Ovary (tissue), 7 donors: ENCODE measurements at regions not wholly inside any gene's neighbourhood (a gene's known extent, or its start where the extent isn't known, plus 50 kb on each side); places are given as distances from the start of the nearest gene placed in this dataset.

Experiments
- DNase-seq, 5 donors: peaks; one replicate each; pipeline ENCODE4 v3.0.0-alpha.2; 2019 to 2020
- H3K27ac ChIP-seq, 2 donors: fragments of 200-600 bp; one replicate each; pipeline versions ENCODE4 v1.5.1 to v1.8.0; 2019 to 2022
- H3K27me3 ChIP-seq: fragments of 200-600 bp; one replicate; pipeline ENCODE4 v1.8.0; 2022
- H3K36me3 ChIP-seq: fragments of 200-600 bp; sonication (generic); one replicate; pipeline ENCODE4 v1.5.1; 2019
- H3K4me1 ChIP-seq: one replicate; pipeline ENCODE4 v1.8.1; 2013; ENCODE audit warnings: mild to moderate bottlenecking, moderate library complexity; ENCODE audit not compliant: insufficient read depth
- H3K4me3 ChIP-seq: fragments of 200-600 bp; sonication (generic); one replicate; pipeline ENCODE4 v1.5.1; 2017
- H3K9me3 ChIP-seq, 2 donors: fragments of 200-600 bp in 1 of 2; sonication (generic) in 1 of 2; one replicate each; pipeline versions ENCODE4 v1.5.1 to v1.8.1; 2013 to 2019; ENCODE audit warnings: mild to moderate bottlenecking in 1 of 2, moderate library complexity in 1 of 2
- EP300 ChIP-seq: sonication (generic); formaldehyde crosslinking; IDR thresholded peaks from one replicate; pipeline ENCODE4 v1.6.1; 2017; ENCODE audit warnings: antibody characterized with exemption
- POLR2A ChIP-seq: fragments of 450-650 bp; IDR thresholded peaks from one replicate; pipeline ENCODE4 v1.6.1; 2017; ENCODE audit warnings: antibody characterized with exemption, mild to moderate bottlenecking, moderate library complexity
- WGBS, 3 donors: extraction: QIAGEN DNeasy Blood & Tissue Kit in 1 of 3; methylation state at CpG; one replicate each; pipeline versions ENCODE4 v1.1.5 to v1.1.7; 2013 to 2017; 5-methylcytosine and 5-hydroxymethylcytosine counted together
- intact Hi-C, 4 donors: fragments of 100-400 bp; cut with DNase I; formaldehyde crosslinking; loops; one replicate each; pipeline versions ENCODE4 v1.11.0 to v1.15.1; 2022 to 2023
- TF ChIP-seq, protein P1 (sequence below), 3 donors: fragments of 450-650 bp in 2 of 3; fragments of 200-600 bp in 1 of 3; IDR thresholded peaks; one replicate each; pipeline versions ENCODE4 v1.5.1 to v1.8.0; 2016 to 2022; ENCODE audit warnings: antibody characterized with exemption in 3 of 3, mild to moderate bottlenecking in 1 of 3
- donor health status: DM: no; HTN: no; CAD: no; lungs with moderate emphysema.
- donor health status: DM: no; HTN: no; CAD: no.
- donor health status: Bipolar disorder and iron deficiency.
- donor health status: DM: no; HTN: no; CAD: no.
- donor health status: DM: yes; HTN: yes; CAD: no.

DNA sequence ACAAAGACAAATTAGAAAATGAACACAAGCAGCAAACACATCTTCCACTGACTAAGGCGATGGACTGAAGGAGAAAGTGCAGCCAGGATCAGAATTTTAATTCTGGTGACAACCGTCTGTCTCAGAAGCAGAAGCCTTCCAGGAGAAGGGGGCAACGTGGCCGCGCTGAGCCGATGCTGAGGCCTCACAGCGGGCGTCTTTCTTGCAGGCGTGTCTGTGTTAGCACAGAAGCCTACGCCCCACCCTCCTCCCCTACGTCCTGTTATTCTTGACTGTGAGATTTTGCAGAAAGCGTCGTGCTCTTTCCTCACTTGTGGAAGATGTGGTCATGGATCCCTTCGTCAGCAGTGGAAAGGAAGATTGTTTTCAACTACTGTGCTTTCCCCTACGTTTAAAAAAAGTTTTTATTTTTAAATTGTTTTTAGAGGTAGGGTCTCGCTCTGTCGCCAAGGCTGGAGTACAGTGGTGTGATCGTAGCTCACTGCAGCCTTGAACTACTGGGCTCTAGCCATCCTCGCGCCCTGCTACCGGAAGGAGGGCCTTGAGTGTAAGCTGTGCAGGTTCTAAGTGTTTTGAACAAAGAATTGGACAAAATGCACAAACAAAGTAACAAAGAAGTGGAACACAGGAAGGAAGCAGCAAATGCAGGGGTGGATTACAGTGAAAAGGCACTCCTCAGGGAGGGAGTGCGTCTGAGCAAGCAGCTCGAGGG lies 422.0 kb downstream of the GALR1 start:
- H3K9me3 ChIP-seq: no peaks in the 10 kb centered on the region
- no peak overlapping the region for H3K4me3 ChIP-seq
- TF ChIP-seq EP300 (no peak), POLR2A (no peak)
- TF ChIP-seq, protein P1, sequence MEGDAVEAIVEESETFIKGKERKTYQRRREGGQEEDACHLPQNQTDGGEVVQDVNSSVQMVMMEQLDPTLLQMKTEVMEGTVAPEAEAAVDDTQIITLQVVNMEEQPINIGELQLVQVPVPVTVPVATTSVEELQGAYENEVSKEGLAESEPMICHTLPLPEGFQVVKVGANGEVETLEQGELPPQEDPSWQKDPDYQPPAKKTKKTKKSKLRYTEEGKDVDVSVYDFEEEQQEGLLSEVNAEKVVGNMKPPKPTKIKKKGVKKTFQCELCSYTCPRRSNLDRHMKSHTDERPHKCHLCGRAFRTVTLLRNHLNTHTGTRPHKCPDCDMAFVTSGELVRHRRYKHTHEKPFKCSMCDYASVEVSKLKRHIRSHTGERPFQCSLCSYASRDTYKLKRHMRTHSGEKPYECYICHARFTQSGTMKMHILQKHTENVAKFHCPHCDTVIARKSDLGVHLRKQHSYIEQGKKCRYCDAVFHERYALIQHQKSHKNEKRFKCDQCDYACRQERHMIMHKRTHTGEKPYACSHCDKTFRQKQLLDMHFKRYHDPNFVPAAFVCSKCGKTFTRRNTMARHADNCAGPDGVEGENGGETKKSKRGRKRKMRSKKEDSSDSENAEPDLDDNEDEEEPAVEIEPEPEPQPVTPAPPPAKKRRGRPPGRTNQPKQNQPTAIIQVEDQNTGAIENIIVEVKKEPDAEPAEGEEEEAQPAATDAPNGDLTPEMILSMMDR (IDR thresholded peaks at IDR 0.05): no peak
- intact Hi-C loops: no loop called here
- no peaks in the 10 kb centered on the region for H3K36me3 ChIP-seq
- peaks cover 1% of the 10 kb centered on the region for H3K4me1 ChIP-seq
- no peak overlapping the region for H3K27ac ChIP-seq
- no peak for DNase-seq
- H3K27me3 ChIP-seq: no peaks in the 10 kb centered on the region
- WGBS, 3 donors: 9 to 19% (median 12%) methylated on average over 23 of the region's 23 CpGs

DNA sequence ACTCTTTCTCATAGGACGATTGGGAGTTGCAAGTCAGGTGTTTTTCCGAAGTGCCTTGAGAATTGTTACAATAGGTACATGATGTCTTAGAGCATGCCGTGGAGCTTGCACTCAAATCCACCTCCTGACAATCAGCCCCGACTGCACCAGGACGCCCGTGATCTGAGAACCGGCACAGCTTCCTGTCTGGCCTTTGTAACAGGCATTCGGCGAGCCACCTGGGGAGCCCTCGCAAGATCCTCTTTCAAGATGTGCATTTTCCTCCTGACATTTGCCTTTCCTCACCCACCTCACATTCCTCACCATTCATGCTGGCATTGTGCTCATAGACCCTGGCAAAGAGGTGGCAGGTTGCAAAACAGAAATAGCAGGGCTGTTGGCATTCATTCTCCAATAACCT lies 427.3 kb downstream of the GALR1 start:
- no peak for DNase-seq
- WGBS, 3 donors: 22 to 31% (median 28%) methylated on average over 10 of the region's 10 CpGs
- Histone ChIP-seq H3K9me3 (no peaks in the 10 kb centered on the region), H3K4me3 (no peak overlapping the region), H3K27ac (no peak overlapping the region), H3K27me3 (no peaks in the 10 kb centered on the region), H3K4me1 (no peaks in the 10 kb centered on the region), H3K36me3 (no peaks in the 10 kb centered on the region)
- intact Hi-C loops: no loop called here
- TF ChIP-seq EP300: no peak
- no peak for TF ChIP-seq POLR2A
- TF ChIP-seq, protein P1 (IDR thresholded peaks at IDR 0.05): no peak

DNA sequence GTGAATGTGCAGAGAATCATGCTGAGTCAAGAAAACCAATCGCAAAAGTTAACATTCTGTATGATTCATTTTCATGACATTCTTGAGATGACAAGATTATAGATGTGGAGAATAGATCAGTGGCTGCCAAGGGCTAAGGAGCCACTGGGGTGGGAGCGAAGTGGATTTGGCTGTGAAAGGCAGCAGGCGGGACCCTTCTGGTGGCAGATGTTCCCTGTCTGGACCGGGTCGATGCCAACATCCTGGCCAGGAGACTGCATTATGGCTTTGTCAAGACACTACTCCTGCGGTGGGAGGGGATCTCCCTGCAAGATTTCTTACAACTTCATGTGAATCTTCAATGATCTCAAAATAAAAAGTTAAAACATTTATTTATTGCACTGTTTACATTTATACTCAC lies 427.9 kb downstream of the GALR1 start:
- TF ChIP-seq, protein P1 (IDR thresholded peaks at IDR 0.05): no peak
- TF ChIP-seq EP300: no peak
- no peak for TF ChIP-seq POLR2A
- Histone ChIP-seq H3K36me3 (no peaks in the 10 kb centered on the region), H3K4me3 (no peak overlapping the region), H3K4me1 (no peaks in the 10 kb centered on the region), H3K27ac (no peak overlapping the region), H3K27me3 (no peaks in the 10 kb centered on the region), H3K9me3 (no peaks in the 10 kb centered on the region)
- no peak for DNase-seq
- 60 to 75% (median 63%) methylated on average over 6 of the region's 6 CpGs for WGBS, 3 donors
- intact Hi-C loops: no loop called here

DNA sequence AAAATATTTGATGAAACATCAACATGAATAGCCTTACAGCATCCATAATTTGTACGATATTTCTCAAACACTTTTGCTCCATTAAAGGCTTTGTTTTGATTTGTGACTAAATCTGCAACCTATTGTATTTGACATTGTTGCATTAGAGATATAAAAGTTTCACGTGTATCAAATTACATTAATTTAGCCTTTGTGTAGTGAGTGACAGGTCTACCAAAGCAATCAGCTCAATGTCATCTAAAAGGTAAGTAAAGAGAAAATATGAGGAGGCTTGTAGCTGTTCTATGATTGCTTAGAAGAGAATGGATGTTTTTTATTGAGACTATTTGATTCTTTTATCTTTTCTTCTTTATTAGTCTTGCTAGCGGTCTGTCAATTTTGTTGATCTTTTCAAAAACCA lies 430.2 kb downstream of the GALR1 start:
- Histone ChIP-seq H3K9me3 (no peaks in the 10 kb centered on the region), H3K27me3 (no peaks in the 10 kb centered on the region), H3K4me1 (no peaks in the 10 kb centered on the region), H3K36me3 (no peaks in the 10 kb centered on the region), H3K27ac (no peak overlapping the region), H3K4me3 (no peak overlapping the region)
- no peak for DNase-seq
- WGBS, 3 donors: 69 to 81% (median 73%) methylated on average over 3 of the region's 3 CpGs
- intact Hi-C loops: no loop called here
- TF ChIP-seq POLR2A: no peak
- TF ChIP-seq, protein P1 (IDR thresholded peaks at IDR 0.05): no peak
- no peak for TF ChIP-seq EP300
